Posterior vena cava (tissue), 2 donors: ENCODE measurements at regions not wholly inside any gene's neighbourhood (a gene's known extent, or its start where the extent isn't known, plus 50 kb on each side); places are given as distances from the start of the nearest gene placed in this dataset.
"Not testable (repeated sequence)": the region's sequence is repeated elsewhere in the genome, so short reads cannot be mapped to it uniquely, and the experiment has no call there.

Experiments used
- DNase-seq: peaks from one replicate; pipeline ENCODE4 v3.0.0-alpha.2; 2020; ENCODE audit warnings: low spot score
- intact Hi-C, 2 donors: fragments of 100-400 bp; cut with DNase I; formaldehyde crosslinking; loops; one replicate each; pipeline versions ENCODE4 v1.14.1 to v1.14.2; 2022 to 2023
- donor health status: DM: yes; HTN: yes; CAD: no.
- donor health status: DM: yes; HTN: yes; CAD: no.

GRCh38 chr14:19105551-19105950 lies 138.3 kb downstream of the POTEM start:
- DNase-seq, result not testable (repeated sequence)

GRCh38 chr14:19109887-19110286 lies 142.7 kb downstream of the POTEM start:
- DNase-seq, result not testable (repeated sequence)

More at GRCh38 chr14:19105551-19105950, 138.3 kb downstream of the POTEM start:
- intact Hi-C loops, result not testable (repeated sequence)

GRCh38 chr14:19120383-19120782 lies 153.1 kb downstream of the POTEM start:
- DNase-seq, intact Hi-C loops: not testable (repeated sequence)

More at GRCh38 chr14:19109887-19110286, 142.7 kb downstream of the POTEM start:
- intact Hi-C loops, result not testable (repeated sequence)

- DNase-seq, intact Hi-C loops: not testable (repeated sequence)
Observed at GRCh38 chr14:19126269-19127051, 159.2 kb downstream of the POTEM start.

- DNase-seq, intact Hi-C loops: not testable (repeated sequence)
Observed at GRCh38 chr14:19127664-19128435, 160.6 kb downstream of the POTEM start.

GRCh38 chr14:19131553-19131952 lies 164.3 kb downstream of the POTEM start:
- DNase-seq, result not testable (repeated sequence)

GRCh38 chr14:19132013-19132835 lies 165.0 kb downstream of the POTEM start:
- DNase-seq, intact Hi-C loops: not testable (repeated sequence)

More at GRCh38 chr14:19131553-19131952, 164.3 kb downstream of the POTEM start:
- intact Hi-C loops, result not testable (repeated sequence)

GRCh38 chr14:19132836-19133120 lies 165.5 kb downstream of the POTEM start:
- DNase-seq, intact Hi-C loops: not testable (repeated sequence)

GRCh38 chr14:19157106-19157709 lies 190.0 kb downstream of the POTEM start:
- DNase-seq, result peak; percentile 64
- intact Hi-C loops, result not testable (repeated sequence)

- DNase-seq, result peak; percentile 42
- intact Hi-C loops, result not testable (repeated sequence)
Observed at GRCh38 chr14:19158012-19158411, 190.8 kb downstream of the POTEM start.

GRCh38 chr14:19158588-19158987 lies 191.4 kb downstream of the POTEM start:
- DNase-seq, intact Hi-C loops: not testable (repeated sequence)

GRCh38 chr14:19159003-19159625 lies 191.9 kb downstream of the POTEM start:
- DNase-seq, intact Hi-C loops: not testable (repeated sequence)

- not testable (repeated sequence) for DNase-seq
Observed at GRCh38 chr14:19160379-19160778, 193.1 kb downstream of the POTEM start.

GRCh38 chr14:19161251-19162033 lies 194.2 kb downstream of the POTEM start:
- peak; percentile 73 for DNase-seq
- intact Hi-C loops, result not testable (repeated sequence)

More at GRCh38 chr14:19160379-19160778, 193.1 kb downstream of the POTEM start:
- intact Hi-C loops, result not testable (repeated sequence)

- intact Hi-C loops, DNase-seq: not testable (repeated sequence)
Observed at GRCh38 chr14:19162034-19162706, 194.9 kb downstream of the POTEM start.

- DNase-seq, intact Hi-C loops: not testable (repeated sequence)
Observed at GRCh38 chr14:19162920-19163319, 195.7 kb downstream of the POTEM start.

- intact Hi-C loops, DNase-seq: not testable (repeated sequence)
Observed at GRCh38 chr14:19163891-19164290, 196.7 kb downstream of the POTEM start.
